ENCODE measurements at regions not wholly inside any gene's neighbourhood (a gene's known extent, or its start where the extent isn't known, plus 50 kb on each side); places are given as distances from the start of the nearest gene placed in this dataset.

GRCh38 chr6:47420394-47421371 is 56.9 kb upstream of the CD2AP start:
- TF ChIP-seq CTCF (IDR thresholded peaks at IDR 0.05; ENCODE audit: low read length), result no peak
- no peak for TF ChIP-seq EZH2 (optimal IDR thresholded peaks at IDR 0.05; ENCODE audit: low read depth, low read length)
- TF ChIP-seq EZH2phosphoT487 (IDR thresholded peaks at IDR 0.05; ENCODE audit: low read length), result no peak
